DND-41 (cell line): ENCODE measurements at regions not wholly inside any gene's neighbourhood (a gene's known extent, or its start where the extent isn't known, plus 50 kb on each side); places are given as distances from the start of the nearest gene placed in this dataset.
A peak's percentile ranks its signal among the peaks of the same experiment; 100 is the strongest.

Experiments
- ATAC-seq: fragments of 200-7000 bp; cut with Tn5 transposase; 3 replicates; pipeline ENCODE4 v1.9.1; 2021; ENCODE audit warnings: low read depth; ENCODE audit not compliant: insufficient read depth
- DNase-seq: peaks from one replicate; pipeline ENCODE4 v3.0.0-alpha.2; 2020
- H2AFZ ChIP-seq: 2 replicates; pipeline ENCODE4 v1.6.0; 2012; ENCODE audit warnings: low read depth, low read length
- H3K27ac ChIP-seq: 2 replicates; pipeline ENCODE4 v1.5.1; 2012; ENCODE audit warnings: low read length, inconsistent platforms
- H3K27me3 ChIP-seq: fragments of 200-600 bp; sonication (generic); 2 replicates; pipeline ENCODE4 v1.6.0; 2012; ENCODE audit warnings: low read length, mild to moderate bottlenecking, inconsistent platforms; ENCODE audit not compliant: insufficient read depth, poor library complexity
- H3K36me3 ChIP-seq: 2 replicates; pipeline ENCODE4 v1.5.1; 2012; ENCODE audit warnings: low read length, inconsistent platforms; ENCODE audit not compliant: insufficient read depth
- H3K4me1 ChIP-seq: 2 replicates; pipeline ENCODE4 v1.5.1; 2012; ENCODE audit warnings: mild to moderate bottlenecking, low read length; ENCODE audit not compliant: insufficient read depth
- H3K4me2 ChIP-seq: 2 replicates; pipeline ENCODE4 v1.6.0; 2012; ENCODE audit warnings: mild to moderate bottlenecking, moderate library complexity, low read length, inconsistent platforms; ENCODE audit not compliant: insufficient read depth
- H3K4me3 ChIP-seq, 2 experiments: fragments of 200-600 bp in 1 of 2; shearing (Covaris generic) in 1 of 2; 2 replicates each; pipeline ENCODE4 v1.5.1; 2012 to 2016; ENCODE audit warnings: inconsistent platforms in 2 of 2, low read length in 2 of 2, mild to moderate bottlenecking in 2 of 2, low read depth in 1 of 2, moderate library complexity in 1 of 2
- H3K79me2 ChIP-seq: 2 replicates; pipeline ENCODE4 v1.6.0; 2012; ENCODE audit warnings: low read length, inconsistent platforms; ENCODE audit not compliant: insufficient read depth
- H3K9ac ChIP-seq: 2 replicates; pipeline ENCODE4 v1.6.0; 2012; ENCODE audit warnings: low read depth, mild to moderate bottlenecking, inconsistent platforms, low read length, moderate library complexity
- H3K9me3 ChIP-seq: 2 replicates; pipeline ENCODE4 v1.5.1; 2012; ENCODE audit warnings: low read length, moderate library complexity, mild to moderate bottlenecking, inconsistent platforms; ENCODE audit not compliant: insufficient read depth, severe bottlenecking
- H4K20me1 ChIP-seq: 2 replicates; pipeline ENCODE4 v1.6.0; 2012; ENCODE audit warnings: low read length; ENCODE audit not compliant: insufficient read depth
- EZH2 ChIP-seq: IDR thresholded peaks from 3 replicates; pipeline ENCODE4 v1.6.1; 2012; ENCODE audit warnings: borderline replicate concordance, low read depth, mild to moderate bottlenecking, moderate library complexity, low read length, inconsistent platforms; ENCODE audit not compliant: severe bottlenecking
- TF ChIP-seq, protein P1 (sequence below): IDR thresholded peaks from 2 replicates; pipeline ENCODE4 v1.5.1; 2012; ENCODE audit warnings: borderline replicate concordance, low read length, moderate library complexity, mild to moderate bottlenecking; ENCODE audit not compliant: poor library complexity, severe bottlenecking; ENCODE audit errors: extremely low read depth

DNA sequence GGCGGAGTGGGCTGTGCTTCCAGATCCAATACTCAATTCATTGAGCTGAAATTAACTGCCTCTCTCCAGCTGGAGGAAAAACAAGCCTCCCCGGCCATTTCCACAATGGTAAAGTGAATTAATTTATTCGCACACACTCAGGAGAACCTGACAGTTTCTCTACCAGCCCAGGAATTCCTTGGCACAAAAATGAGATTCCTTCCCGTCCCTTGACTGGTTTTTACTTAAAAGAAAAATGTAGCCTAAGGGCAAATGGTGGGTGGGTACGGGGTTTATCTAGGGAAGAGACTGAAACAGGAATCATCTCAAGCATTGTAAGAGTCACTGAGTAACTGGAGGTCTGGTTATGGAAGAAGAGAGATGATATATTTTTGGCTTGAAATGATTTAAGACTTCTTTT is 102.7 kb downstream of the VCX3A start:
- Histone ChIP-seq H3K4me2 (no peak overlapping the region), H3K4me3 (no peak overlapping the region), H3K36me3 (no peaks in the 10 kb centered on the region), H3K9ac (no peak overlapping the region), H3K27ac (no peak overlapping the region), H2AFZ (no peak overlapping the region), H3K79me2 (no peaks in the 10 kb centered on the region), H3K9me3 (no peaks in the 10 kb centered on the region), H3K27me3 (no peaks in the 10 kb centered on the region), H3K4me1 (no peaks in the 10 kb centered on the region), H4K20me1 (no peaks in the 10 kb centered on the region)
- ATAC-seq, result no peak
- no peak for DNase-seq
- no peak for TF ChIP-seq EZH2
- TF ChIP-seq, protein P1, sequence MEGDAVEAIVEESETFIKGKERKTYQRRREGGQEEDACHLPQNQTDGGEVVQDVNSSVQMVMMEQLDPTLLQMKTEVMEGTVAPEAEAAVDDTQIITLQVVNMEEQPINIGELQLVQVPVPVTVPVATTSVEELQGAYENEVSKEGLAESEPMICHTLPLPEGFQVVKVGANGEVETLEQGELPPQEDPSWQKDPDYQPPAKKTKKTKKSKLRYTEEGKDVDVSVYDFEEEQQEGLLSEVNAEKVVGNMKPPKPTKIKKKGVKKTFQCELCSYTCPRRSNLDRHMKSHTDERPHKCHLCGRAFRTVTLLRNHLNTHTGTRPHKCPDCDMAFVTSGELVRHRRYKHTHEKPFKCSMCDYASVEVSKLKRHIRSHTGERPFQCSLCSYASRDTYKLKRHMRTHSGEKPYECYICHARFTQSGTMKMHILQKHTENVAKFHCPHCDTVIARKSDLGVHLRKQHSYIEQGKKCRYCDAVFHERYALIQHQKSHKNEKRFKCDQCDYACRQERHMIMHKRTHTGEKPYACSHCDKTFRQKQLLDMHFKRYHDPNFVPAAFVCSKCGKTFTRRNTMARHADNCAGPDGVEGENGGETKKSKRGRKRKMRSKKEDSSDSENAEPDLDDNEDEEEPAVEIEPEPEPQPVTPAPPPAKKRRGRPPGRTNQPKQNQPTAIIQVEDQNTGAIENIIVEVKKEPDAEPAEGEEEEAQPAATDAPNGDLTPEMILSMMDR, result no peak

DNA sequence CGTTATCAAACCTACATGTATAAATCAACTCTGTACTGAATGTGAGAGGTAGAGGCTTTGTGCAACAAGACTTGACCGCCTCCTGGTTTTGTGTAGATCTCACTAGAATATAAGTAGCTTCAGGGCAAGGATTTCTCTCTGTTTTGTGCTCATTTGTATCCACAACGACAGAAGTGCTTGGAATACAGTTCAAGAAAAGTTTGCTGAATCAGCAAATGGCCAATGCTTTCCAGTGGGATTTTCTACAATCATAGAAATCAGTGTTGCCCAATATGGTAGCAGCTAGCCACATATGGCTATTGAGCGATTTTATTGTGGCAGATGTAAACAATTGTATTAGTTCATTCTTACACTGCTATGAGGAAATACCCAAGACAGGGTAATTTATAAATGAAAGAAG is 127.4 kb downstream of the VCX3A start:
- no peaks in the 10 kb centered on the region for H3K79me2 ChIP-seq
- no peaks in the 10 kb centered on the region for H3K9me3 ChIP-seq

DNA sequence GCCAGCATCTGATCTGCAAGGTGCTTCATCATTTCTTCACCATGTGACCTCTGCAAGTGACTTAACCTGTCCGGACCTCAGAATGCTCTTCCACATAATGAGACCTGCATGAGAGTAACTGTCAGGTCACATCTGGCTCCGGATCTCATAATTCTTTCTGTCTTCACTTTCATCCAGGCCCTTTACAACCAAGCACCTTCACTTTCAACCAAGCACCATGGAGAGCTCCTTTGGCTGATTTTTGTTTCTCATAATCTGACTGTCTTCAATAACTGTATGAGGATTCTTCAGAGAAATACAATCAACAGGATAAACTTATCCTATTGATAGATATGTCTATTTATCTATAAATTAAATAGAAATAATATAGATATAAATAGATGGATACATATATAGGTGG is 148.1 kb downstream of the VCX3A start:
- H3K4me2 ChIP-seq, result no peak overlapping the region
- H3K4me3 ChIP-seq, result no peak overlapping the region
- H4K20me1 ChIP-seq, result no peaks in the 10 kb centered on the region
- 0 out of 2 replicates have a peak, but pooled peaks cover 4% of the 10 kb centered on the region for H3K4me1 ChIP-seq
- H2AFZ ChIP-seq, result no peak overlapping the region
- H3K9ac ChIP-seq, result no peak overlapping the region
- no peaks in the 10 kb centered on the region for H3K79me2 ChIP-seq
- no peaks in the 10 kb centered on the region for H3K27me3 ChIP-seq
- ATAC-seq (no peak), DNase-seq (peak; percentile 24)
- TF ChIP-seq EZH2, result no peak
- TF ChIP-seq, protein P1, result no peak
- no peaks in the 10 kb centered on the region for H3K9me3 ChIP-seq
- no peak overlapping the region for H3K27ac ChIP-seq
- no peaks in the 10 kb centered on the region for H3K36me3 ChIP-seq

More for the DNA sequence above, 127.4 kb downstream of the VCX3A start:
- no peaks in the 10 kb centered on the region for H3K27me3 ChIP-seq
- no peak overlapping the region for H3K9ac ChIP-seq
- H3K4me2 ChIP-seq, result no peak overlapping the region
- TF ChIP-seq EZH2, result no peak
- TF ChIP-seq, protein P1, result no peak
- H3K27ac ChIP-seq, result no peak overlapping the region
- no peaks in the 10 kb centered on the region for H4K20me1 ChIP-seq
- H3K36me3 ChIP-seq, result no peaks in the 10 kb centered on the region
- no peak overlapping the region for H3K4me3 ChIP-seq
- ATAC-seq (no peak), DNase-seq (no peak)
- H3K4me1 ChIP-seq, result no peaks in the 10 kb centered on the region
- H2AFZ ChIP-seq, result no peak overlapping the region

DNA sequence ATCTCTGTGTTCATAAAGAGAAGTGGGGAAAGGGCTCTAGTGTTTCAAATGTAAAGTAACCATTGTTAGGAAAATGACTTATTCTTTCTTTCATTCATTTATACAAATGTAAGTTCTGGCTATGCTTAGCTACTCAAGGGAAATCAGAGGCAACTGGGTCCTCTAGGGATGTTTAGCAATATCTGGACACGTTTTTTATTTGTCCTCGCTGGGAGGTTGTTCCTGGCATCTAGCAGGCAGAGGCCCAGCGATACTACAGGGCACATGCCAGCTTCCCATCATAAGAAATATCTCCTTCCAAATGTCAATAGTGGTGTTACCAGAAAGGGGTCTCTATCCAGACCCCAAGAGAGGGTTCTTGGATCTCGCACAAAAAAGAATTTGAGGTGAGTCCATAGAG is 150.0 kb downstream of the VCX3A start:
- ATAC-seq (no peak), DNase-seq (no peak)
- Histone ChIP-seq H3K79me2 (no peaks in the 10 kb centered on the region), H3K9me3 (no peaks in the 10 kb centered on the region), H3K4me1 (0 out of 2 replicates have a peak, but pooled peaks cover 4% of the 10 kb centered on the region), H3K27me3 (no peaks in the 10 kb centered on the region), H3K9ac (no peak overlapping the region), H4K20me1 (no peaks in the 10 kb centered on the region), H3K4me3 (no peak overlapping the region), H2AFZ (no peak overlapping the region), H3K27ac (no peak overlapping the region), H3K36me3 (no peaks in the 10 kb centered on the region), H3K4me2 (no peak overlapping the region)
- TF ChIP-seq, protein P1, result no peak
- TF ChIP-seq EZH2, result no peak
